ENCODE measurements at regions not wholly inside any gene's neighbourhood (a gene's known extent, or its start where the extent isn't known, plus 50 kb on each side); places are given as distances from the start of the nearest gene placed in this dataset.

- no peak for DNase-seq
Measured at GRCh38 chr11:108994887-108995286, 330.0 kb downstream of the DDX10 start.

- DNase-seq = no peak
Measured at GRCh38 chr11:108997826-108998225, 333.0 kb downstream of the DDX10 start.

- no peak for DNase-seq
Measured at GRCh38 chr11:109000531-109000930, 335.7 kb downstream of the DDX10 start.

GRCh38 chr11:109001585-109001984 lies 336.7 kb downstream of the DDX10 start:
- DNase-seq = no peak

- no peak for DNase-seq
Measured at GRCh38 chr11:109012991-109013390, 348.1 kb downstream of the DDX10 start.

GRCh38 chr11:109015283-109015682 lies 350.4 kb downstream of the DDX10 start:
- DNase-seq = no peak

GRCh38 chr11:109016724-109017123 lies 351.9 kb downstream of the DDX10 start:
- DNase-seq = no peak

GRCh38 chr11:109017489-109017888 lies 352.6 kb downstream of the DDX10 start:
- no peak for DNase-seq

- no peak for DNase-seq
Measured at GRCh38 chr11:109018639-109019038, 353.8 kb downstream of the DDX10 start.

- no peak for DNase-seq
Measured at GRCh38 chr11:109019342-109019936, 354.6 kb downstream of the DDX10 start.

- no peak for DNase-seq
Measured at GRCh38 chr11:109023036-109023435, 358.2 kb downstream of the DDX10 start.

- no peak for DNase-seq
Measured at GRCh38 chr11:109026891-109027489, 362.1 kb downstream of the DDX10 start.

- no peak for DNase-seq
Measured at GRCh38 chr11:109027851-109028250, 363.0 kb downstream of the DDX10 start.

- DNase-seq = no peak
Measured at GRCh38 chr11:109029927-109030326, 365.1 kb downstream of the DDX10 start.

GRCh38 chr11:109033627-109034338 lies 368.9 kb downstream of the DDX10 start:
- peak in 1 of 5 experiments; percentile 1 for DNase-seq

- DNase-seq = no peak
Measured at GRCh38 chr11:109034339-109034696, 369.4 kb downstream of the DDX10 start.

GRCh38 chr11:109035284-109035683 lies 370.4 kb downstream of the DDX10 start:
- DNase-seq = no peak

GRCh38 chr11:109036011-109036410 lies 371.1 kb downstream of the DDX10 start:
- no peak for DNase-seq

GRCh38 chr11:109037856-109038780 lies 373.2 kb downstream of the DDX10 start:
- DNase-seq = no peak

- no peak for DNase-seq
Measured at GRCh38 chr11:109039611-109040010, 374.7 kb downstream of the DDX10 start.

- no peak for DNase-seq
Measured at GRCh38 chr11:109040303-109040702, 375.4 kb downstream of the DDX10 start.

GRCh38 chr11:109041876-109042275 lies 377.0 kb downstream of the DDX10 start:
- DNase-seq = no peak

- peak in 1 of 5 experiments; percentile 8 for DNase-seq
Measured at GRCh38 chr11:109043315-109043714, 378.4 kb downstream of the DDX10 start.

All from T-helper 2 cell (primary cell).